M059J (cell line): ENCODE measurements at regions not wholly inside any gene's neighbourhood (a gene's known extent, or its start where the extent isn't known, plus 50 kb on each side); places are given as distances from the start of the nearest gene placed in this dataset.

ENCODE experiments used
- DNase-seq: peaks from one replicate; pipeline ENCODE4 v3.0.0-alpha.2; 2012; ENCODE audit warnings: low read depth

DNA sequence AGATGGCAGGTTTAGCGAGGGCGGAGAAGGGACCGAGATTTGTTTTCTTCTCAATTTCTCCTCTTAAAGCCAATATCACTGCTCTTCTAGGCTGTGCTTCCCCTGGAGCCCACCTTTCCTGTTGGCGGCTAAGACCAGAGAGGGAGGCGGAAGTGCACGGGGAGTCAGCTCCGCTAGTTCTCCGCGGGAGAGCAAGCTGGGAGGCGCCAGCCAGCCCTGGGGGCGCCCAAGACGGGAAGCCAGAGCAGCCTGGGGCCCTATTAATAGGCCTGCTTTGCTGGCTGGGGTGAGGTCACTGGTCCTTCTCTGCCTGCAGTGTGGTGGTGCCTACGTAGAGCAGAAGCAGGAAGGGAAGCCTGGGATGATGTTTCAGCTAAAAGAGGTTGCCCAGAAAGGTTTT lies 61.6 kb downstream of the LSM5 start:
- no peak for DNase-seq

GRCh38 chr7:32427769-32428291 lies 62.4 kb downstream of the LSM5 start:
- DNase-seq, result peak; percentile 55

GRCh38 chr7:32416846-32417245 lies 73.3 kb downstream of the LSM5 start:
- DNase-seq, result no peak

GRCh38 chr7:32415936-32416335 lies 74.2 kb downstream of the LSM5 start:
- no peak for DNase-seq

- DNase-seq, result no peak
These were observed 74.7 kb downstream of the LSM5 start for GRCh38 chr7:32415519-32415918.

GRCh38 chr7:32412471-32412870 lies 77.7 kb downstream of the LSM5 start:
- DNase-seq, result no peak

DNA sequence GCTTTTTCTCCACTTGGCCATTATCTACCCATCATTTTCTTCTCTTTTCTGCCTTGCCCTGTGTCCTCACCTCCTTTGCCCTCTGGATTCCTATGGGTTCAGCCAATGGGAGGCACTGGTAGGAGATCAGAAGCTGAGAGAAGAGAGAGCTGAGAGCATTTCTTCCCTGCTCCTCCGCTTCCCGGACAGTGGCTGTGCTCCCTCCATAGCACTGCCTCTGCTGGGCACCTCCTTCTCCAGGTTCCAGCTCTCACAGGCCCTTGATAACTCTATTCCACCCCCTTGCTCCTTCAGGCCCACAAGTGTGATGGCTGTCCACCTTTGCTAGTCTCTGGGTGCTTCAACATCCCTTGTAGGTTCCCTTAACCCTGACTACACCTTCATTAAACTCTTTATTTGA lies 79.6 kb downstream of the LSM5 start:
- DNase-seq, result no peak

- no peak for DNase-seq
These were observed 83.8 kb downstream of the LSM5 start for GRCh38 chr7:32406386-32406785.

DNA sequence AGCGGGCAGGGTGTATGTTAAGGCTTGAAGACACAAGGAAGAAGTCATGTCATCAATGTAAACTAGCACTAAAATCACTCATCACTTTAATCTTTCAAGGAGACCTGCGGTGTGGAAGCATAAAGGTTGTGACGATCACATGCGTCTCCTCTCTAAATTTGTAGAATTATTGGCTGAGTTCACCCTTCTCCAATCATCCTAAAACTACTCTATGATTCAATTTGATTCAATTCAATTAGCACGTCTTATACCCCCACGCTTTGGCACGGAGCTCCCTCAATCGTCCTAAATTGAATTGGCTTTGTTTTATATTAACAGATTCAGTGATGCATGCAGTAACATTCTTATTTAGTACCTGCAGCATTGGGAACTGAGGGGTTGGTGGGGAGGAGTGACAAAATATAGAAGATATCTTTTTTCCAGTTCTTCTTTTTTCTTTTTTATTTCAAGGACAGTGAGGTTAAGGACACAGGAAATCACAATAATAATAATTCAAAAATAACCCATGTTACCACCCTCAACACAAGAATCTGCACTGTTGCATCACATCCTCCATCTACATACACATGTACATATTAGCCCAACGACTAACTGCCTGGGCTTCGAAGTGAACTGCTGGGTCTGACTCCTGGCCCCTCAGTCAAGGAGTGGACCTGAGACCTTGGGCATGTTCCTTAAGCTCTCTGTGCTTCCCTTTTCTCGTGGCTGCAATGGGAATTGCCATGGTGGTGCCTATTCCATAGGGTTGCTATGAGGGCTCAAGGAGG lies 86.5 kb downstream of the LSM5 start:
- DNase-seq, result no peak

GRCh38 chr7:32400676-32401075 lies 89.5 kb downstream of the LSM5 start:
- DNase-seq, result no peak

DNA sequence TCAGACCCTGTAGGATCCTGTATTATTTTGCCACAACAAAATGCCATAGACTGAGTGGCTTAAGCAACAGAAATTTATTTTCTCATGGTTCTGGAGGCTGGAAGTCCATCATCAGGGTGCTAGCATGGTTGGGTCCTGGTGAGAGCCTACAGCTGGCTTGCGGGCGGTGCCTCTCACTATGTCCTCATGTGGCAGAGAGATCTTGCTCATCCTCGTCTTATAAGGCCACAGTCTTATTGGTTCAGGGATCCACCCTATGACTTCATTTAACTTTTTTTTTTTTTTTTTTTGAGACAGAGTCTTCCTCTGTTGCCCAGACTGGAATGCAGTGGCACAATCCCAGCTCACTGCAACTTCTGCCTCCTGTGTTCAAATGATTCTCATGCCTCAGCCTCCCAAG lies 90.9 kb downstream of the LSM5 start:
- no peak for DNase-seq

DNA sequence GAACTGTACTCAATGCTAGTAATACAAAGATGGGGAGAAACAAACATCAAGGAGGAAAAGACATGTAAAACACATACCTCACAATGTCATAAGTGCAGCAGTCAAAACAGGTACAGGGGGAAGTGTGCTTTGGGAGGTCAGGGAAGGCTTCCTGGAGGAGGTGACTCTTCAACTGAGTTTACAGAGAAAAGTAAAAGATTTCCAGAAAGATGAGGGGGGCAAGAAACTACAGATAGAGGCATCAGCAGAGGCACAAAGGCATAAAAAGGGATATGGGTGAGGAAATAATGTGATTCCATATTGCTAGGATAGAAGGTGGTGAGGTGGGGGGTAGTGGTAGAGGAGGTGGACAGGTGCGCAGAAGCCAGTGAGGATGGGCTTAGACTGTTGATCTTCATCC lies 95.0 kb downstream of the LSM5 start:
- no peak for DNase-seq

DNA sequence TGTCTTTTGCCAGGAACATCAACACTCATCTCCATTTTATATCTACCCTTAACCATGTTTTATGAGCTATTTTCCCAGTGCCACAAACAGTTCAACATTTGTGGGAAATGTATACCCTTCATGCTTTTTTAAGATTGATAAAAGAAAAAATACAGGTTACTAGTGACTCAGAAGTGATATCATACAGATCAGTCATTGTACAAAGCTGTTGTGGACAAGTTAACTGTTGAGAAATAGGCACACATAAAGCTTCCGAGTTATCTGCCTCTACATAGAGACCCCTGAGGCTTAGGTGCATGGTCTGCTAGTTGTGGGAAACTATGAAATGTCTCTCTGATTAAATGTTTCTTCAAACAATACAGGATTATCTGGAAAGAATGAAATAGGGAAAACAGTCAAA lies 96.3 kb downstream of the LSM5 start:
- no peak for DNase-seq

DNA sequence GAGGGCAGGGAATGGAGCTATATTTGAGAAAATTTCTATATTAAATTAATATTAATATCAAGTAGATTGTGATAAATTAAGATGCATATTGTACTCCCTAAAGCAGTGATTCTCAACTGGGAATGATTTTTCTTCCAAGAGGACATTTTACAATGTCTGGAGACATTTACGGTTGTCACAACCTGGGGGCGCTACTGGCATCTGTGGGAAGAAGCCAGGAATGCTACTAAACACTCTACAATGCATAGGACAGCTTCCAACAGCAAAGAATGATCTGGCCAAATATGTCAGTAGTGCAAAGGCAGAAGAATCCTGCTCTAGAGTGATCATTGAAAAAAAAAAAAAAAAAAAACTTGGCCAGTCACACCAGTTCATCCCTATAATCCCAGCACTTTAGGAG lies 100.0 kb downstream of the LSM5 start:
- DNase-seq, result no peak

- no peak for DNase-seq
These were observed 104.7 kb downstream of the LSM5 start for GRCh38 chr7:32385316-32385956.

DNA sequence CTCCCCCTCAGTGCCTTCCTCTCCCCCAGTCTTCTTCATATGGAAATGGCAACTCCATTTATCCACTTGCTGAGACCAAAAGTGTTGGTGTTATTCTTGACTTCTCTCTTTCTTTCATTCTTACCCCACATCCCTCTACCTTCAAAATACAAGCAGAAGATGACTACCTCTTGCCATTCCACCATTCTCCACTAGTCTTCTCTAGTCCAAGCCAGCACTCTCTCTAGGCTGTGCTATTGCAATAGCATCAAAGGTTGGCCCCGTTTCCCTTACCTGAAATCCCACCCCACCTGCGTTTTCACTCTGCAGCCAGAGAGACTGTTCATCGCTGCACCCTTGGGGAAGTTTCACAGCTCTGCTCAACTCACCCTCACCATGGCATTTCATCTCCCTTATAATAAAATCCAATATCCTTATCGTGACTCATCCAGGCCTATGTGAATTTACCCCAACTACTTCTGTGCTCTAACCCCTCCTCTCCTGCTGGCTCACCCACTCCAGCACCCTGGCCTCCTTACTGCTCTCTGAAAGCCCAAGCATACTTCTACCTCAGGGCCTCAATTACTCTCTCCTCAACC lies 109.1 kb downstream of the LSM5 start:
- DNase-seq, result no peak

DNA sequence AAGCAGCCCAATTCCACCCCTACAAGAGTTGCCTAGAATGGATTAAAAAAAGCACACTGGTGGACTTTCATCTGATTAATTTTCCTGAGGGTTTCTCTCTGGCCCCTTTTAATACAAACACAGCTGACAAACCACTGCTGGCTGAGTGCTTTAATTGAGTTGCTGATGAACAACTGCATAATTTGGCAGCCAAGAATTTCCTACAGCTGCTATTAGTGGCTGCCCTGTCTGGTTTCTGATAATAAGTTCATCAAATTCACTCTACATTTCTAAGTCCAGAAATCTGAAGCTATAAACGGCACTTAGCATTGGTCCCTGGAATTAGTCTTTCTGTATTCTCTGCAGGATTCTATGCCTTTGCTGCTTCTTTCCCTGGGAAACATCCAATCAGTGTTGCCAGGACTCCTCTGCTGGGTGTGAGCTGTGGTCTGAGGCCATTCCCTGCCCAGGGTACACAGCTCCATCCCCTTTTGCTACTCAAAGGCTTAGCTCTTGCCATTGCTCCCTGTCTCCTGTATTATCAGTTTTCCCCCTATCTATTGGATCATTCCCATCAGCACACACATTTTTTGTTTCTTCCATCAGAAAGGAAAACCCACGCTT lies 110.6 kb downstream of the LSM5 start:
- no peak for DNase-seq

DNA sequence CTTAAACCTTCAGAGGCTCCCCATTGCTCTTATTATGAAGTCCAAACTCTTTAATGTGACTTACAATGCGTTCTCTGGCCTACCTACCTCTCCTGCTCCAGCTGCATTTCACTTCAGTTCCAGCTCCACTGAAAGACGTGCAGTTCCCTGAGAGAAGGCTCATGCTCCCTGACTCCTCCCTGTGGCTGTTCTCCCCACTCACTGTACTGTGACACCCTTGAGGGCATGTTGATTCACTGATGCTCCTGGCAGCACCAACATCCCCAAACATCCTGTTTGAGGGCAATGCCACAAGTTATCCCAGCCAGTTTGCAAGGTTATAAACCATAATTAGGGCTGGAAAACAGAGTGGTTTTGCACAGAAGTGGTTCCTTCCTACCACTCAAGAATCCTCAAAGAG lies 111.2 kb downstream of the LSM5 start:
- peak; percentile 36 for DNase-seq

GRCh38 chr7:32364581-32364980 lies 125.6 kb downstream of the LSM5 start:
- no peak for DNase-seq

- DNase-seq, result no peak
These were observed 130.1 kb downstream of the LSM5 start for GRCh38 chr7:32360127-32360526.

- peak; percentile 30 for DNase-seq
These were observed 132.5 kb downstream of the LSM5 start for GRCh38 chr7:32357535-32358277.

DNA sequence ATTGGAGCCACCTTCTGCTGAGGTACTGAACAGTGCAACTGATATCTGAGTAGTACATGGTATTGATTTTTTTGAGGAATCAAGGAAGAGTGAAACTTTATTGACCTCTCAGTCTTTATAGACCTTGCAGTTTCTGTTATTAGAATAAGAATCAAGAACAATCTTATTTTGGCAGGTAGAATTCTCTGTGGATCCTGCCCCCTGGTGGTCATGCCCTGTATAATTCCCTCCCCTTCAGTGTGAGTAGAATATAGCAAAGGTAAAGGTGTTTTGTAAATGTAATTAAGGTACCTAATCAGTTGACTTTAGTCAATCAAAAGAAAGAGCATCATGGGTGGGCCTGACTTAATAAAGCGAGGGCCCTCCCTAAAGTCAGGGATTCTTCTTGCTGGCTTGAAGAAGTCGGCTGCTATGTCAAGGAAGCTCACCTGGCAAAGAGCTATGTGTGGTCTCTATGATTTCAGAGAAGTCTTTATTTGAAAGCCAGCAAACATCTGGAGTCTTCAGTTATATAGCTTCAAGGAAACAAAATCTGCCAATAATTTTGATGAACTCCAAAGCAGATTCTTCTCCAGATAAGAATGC lies 142.8 kb downstream of the LSM5 start:
- DNase-seq, result peak; percentile 19
